Breast epithelium (tissue), 3 donors: ENCODE measurements at regions not wholly inside any gene's neighbourhood (a gene's known extent, or its start where the extent isn't known, plus 50 kb on each side); places are given as distances from the start of the nearest gene placed in this dataset.

Experiments
- POLR2A ChIP-seq: fragments of 450-650 bp; IDR thresholded peaks from one replicate; pipeline ENCODE4 v1.6.1; 2016; ENCODE audit warnings: antibody characterized with exemption, mild to moderate bottlenecking, moderate library complexity
- TF ChIP-seq, protein P1 (sequence below), 3 donors: fragments of 450-650 bp; IDR thresholded peaks; one replicate each; pipeline ENCODE4 v1.5.1; 2016 to 2017; ENCODE audit warnings: antibody characterized with exemption in 3 of 3, mild to moderate bottlenecking in 3 of 3, moderate library complexity in 3 of 3

DNA sequence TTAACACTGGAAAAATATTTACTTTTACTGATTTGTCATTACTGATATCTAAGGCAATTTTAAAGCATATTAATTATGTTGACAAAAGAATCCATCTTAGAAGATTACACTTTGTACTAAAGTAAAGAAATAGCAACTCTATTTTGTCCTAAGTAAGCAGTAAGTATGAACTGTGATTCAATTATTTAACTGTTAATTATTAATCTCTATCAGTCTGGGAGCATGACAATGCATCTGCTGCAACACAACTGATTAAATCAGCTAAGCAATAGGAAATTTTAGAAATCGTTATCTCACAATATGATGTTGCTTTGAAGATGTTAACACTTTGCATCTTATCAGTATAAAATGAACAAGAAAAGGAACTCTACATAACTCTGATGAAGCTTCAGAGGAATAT lies 172.3 kb downstream of the DPY19L2 start:
- TF ChIP-seq, protein P1, sequence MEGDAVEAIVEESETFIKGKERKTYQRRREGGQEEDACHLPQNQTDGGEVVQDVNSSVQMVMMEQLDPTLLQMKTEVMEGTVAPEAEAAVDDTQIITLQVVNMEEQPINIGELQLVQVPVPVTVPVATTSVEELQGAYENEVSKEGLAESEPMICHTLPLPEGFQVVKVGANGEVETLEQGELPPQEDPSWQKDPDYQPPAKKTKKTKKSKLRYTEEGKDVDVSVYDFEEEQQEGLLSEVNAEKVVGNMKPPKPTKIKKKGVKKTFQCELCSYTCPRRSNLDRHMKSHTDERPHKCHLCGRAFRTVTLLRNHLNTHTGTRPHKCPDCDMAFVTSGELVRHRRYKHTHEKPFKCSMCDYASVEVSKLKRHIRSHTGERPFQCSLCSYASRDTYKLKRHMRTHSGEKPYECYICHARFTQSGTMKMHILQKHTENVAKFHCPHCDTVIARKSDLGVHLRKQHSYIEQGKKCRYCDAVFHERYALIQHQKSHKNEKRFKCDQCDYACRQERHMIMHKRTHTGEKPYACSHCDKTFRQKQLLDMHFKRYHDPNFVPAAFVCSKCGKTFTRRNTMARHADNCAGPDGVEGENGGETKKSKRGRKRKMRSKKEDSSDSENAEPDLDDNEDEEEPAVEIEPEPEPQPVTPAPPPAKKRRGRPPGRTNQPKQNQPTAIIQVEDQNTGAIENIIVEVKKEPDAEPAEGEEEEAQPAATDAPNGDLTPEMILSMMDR (IDR thresholded peaks at IDR 0.05): no peak
- TF ChIP-seq POLR2A: no peak
